VCaP (cell line): ENCODE measurements at regions not wholly inside any gene's neighbourhood (a gene's known extent, or its start where the extent isn't known, plus 50 kb on each side); places are given as distances from the start of the nearest gene placed in this dataset.

Experiments used
- H3K27ac ChIP-seq: fragments of 450-650 bp; 2 replicates; pipeline ENCODE4 v1.5.1; 2017
- TF ChIP-seq, protein P1 (sequence below): fragments of 450-650 bp; conservative IDR thresholded peaks from 2 replicates; pipeline ENCODE4 v1.5.1; 2017; ENCODE audit warnings: mild to moderate bottlenecking, moderate library complexity

DNA sequence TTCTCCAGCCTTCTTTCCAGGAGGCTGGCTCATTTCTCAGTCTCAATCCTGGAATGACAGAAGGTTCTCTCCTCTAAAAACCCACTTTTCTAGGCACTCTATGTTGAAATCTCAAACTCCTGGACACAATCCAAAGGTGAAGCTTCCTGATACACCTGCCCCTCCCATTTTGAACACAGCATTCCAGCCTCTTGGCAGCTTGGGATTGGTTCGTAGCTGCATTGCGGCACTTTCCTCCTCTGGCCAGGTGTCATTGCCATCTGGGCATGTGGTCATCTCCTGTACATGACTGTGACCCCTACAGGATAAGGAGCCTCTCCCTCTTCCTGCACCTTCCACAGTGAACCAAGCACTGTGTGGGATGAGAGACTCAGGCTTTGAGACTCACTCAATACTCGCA lies 230.2 kb upstream of the B3GAT1 start:
- no peak overlapping the region for H3K27ac ChIP-seq
- TF ChIP-seq, protein P1, sequence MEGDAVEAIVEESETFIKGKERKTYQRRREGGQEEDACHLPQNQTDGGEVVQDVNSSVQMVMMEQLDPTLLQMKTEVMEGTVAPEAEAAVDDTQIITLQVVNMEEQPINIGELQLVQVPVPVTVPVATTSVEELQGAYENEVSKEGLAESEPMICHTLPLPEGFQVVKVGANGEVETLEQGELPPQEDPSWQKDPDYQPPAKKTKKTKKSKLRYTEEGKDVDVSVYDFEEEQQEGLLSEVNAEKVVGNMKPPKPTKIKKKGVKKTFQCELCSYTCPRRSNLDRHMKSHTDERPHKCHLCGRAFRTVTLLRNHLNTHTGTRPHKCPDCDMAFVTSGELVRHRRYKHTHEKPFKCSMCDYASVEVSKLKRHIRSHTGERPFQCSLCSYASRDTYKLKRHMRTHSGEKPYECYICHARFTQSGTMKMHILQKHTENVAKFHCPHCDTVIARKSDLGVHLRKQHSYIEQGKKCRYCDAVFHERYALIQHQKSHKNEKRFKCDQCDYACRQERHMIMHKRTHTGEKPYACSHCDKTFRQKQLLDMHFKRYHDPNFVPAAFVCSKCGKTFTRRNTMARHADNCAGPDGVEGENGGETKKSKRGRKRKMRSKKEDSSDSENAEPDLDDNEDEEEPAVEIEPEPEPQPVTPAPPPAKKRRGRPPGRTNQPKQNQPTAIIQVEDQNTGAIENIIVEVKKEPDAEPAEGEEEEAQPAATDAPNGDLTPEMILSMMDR, result no peak

DNA sequence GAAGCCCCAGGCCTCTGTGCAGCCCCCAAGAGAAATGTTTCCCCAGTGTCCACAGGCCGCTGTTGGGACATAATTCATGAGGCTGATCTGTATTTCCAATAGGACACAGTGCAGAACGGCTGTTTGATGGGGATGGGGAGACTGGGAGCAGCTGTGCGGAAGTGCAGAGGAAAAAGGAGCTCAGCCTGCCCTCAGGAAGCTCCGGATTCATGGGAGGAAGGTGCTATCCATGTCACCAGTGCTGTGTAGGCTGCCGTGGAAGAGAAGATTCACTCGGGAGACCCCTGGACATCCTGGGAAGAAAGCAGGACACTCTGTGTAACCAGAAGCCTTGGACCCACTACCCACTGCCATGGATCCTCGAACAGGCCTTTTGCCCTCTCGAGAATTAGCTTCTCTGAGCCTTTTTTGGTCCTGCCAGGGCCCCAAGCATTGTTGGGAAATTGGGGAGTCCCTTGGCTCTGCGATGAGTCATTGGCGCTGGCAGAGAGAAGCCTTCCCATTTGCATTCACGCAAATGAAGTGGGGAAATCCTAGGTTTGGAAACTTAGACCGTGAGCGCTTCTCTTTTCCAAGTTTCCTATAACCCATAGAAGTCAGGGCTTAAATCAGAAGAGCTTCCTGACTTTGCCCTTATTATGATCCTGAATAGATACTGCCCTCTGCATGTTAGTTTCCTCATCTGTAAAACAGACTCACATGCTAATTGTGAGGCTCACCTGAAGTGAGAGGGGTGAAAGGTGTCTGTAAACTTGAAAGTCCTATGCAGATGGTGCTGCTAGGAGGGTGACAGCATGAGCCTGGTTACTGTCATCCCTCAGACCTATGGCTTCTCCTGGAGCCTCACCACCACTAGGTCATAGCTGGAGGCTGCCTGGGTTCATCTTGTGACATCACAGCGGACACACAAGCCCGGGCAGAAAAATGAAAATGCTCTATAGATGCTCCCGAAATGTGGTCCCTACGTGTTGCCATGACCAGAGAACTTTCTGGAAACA lies 229.2 kb upstream of the B3GAT1 start:
- TF ChIP-seq, protein P1, result no peak
- H3K27ac ChIP-seq, result no peak overlapping the region

DNA sequence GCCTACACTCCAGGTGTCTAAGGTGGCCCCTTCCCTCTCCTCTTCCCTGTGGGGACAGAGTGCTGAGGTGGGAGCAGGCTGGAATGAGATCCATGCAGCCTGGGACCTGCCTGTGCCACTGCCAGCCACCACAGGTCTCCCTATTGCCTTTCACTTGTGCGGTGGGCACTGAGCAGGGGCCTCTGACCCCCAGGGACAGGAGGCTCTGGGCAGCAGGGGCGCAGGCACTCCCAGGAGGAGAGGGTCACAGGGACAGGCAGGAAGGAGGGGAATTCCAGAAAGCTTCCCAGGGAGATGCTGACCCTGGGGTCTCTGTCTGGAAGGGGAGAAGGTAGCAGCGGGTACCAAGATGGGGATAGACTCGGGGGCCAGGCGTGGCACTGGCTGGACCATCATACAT lies 228.5 kb upstream of the B3GAT1 start:
- TF ChIP-seq, protein P1, result no peak
- no peak overlapping the region for H3K27ac ChIP-seq

DNA sequence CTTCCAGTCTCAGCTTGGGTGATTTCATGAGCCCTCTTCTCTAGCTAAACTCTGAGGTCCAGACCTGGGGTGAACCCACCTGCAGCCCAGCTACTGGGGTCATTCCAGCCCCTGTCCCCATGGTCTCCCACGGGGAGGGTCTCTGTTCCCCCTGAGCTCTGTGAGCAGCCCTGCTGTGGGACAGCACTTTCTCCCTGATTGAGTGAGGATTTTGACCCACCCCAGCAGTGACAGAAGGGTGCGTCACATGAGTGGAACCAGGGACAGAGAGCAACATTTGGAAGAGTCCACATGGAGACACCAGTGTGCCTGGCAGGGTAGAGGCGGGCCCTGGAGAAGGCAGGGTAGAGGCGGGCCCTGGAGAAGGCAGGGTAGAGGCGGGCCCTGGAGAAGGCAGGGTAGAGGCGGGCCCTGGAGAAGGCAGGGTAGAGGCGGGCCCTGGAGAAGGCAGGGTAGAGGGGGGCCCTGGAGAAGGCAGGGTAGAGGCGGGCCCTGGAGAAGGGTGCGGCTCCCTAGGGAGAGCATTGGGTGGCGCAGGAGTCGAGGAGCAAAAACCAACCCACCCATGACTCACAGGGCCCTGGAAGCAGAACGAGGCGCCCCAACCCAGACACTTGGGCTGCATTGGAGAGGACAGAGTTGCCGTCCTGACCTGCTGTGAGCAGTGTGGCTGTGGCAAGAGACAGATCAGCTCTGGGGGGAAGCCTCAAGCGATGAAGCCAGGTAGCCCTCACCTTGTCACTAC lies 227.7 kb upstream of the B3GAT1 start:
- TF ChIP-seq, protein P1, result no peak
- no peak overlapping the region; the same call in 1 of the 2 replicates for H3K27ac ChIP-seq

DNA sequence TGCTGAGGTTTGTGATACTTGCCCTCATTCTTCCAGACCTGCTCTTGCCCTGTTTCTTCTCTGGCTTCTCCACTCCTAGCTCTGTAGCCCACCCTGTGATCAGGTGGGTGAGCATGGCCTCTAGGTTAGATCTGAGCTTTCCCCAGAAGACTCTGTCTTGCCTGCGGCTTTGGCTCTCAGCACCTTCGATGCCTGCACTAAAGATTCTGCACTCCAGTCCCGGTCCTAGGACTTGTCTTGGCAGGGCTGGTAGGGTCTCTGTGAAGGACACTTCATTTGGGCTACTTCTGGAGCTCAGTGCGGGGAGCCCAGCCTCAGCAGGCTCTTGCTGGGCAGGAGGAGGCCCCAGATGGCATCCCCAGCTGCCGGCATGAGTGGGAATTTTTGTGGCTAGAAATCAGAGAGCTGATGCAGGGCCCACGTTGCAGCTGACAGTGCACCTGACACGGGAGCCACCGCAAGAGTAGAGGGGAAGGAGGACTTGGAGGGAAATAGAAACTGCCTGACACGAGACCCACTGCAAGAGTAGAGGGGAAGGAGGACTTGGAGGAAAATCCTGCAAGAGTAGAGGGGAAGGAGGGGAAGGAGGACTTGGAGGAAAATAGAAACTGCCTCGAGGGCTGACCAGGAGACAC lies 226.9 kb upstream of the B3GAT1 start:
- peak overlapping the region; percentile 23; the same call in 1 of the 2 replicates for H3K27ac ChIP-seq
- TF ChIP-seq, protein P1, result no peak

DNA sequence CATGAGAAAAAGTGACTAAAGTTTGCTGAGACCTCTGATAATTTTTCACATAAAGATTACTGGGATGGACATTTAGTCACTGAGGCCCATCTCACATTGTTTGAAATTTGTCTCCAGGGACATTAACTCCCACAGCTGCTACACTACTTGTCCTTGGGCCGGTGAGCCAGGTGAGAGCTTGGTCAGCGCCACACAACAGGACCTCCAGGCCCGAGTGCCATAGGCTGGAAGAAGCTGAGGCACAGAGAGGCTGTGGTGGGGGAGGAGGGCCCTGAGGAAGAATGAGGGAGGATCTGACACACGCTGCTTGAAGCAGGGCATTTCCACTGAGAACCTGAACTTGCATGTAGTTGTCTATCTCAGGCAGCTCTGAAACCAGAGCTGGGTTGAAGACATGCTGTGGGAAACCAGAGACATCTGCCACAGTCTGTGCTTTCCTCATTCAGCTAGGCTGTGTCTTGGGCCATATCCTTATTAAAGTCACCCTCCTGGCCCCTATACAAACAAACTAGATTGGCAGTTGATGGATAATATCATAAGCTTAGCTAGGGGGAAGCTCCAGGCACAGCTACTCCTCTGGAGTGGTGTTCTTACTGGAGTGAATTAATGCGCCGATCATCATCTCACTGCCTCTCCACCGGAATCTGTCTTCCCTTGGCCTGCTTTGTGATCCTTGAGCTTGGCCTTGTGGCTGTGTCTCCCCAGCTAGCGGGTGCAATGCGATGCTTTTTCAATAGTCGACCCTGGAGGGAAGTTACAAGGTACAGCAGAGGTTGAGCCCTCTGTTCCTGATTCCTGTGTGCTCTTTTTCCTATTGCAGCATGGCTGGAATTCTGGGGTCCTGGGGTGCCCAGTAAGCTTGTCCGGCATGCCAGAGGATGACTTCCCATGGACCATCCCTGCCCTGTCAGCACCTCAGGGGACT lies 225.3 kb upstream of the B3GAT1 start:
- peak overlapping the region; percentile 23; the same call in 1 of the 2 replicates for H3K27ac ChIP-seq
- TF ChIP-seq, protein P1, result no peak
